ENCODE measurements at regions not wholly inside any gene's neighbourhood (a gene's known extent, or its start where the extent isn't known, plus 50 kb on each side); places are given as distances from the start of the nearest gene placed in this dataset.
"Not testable (repeated sequence)": the region's sequence is repeated elsewhere in the genome, so short reads cannot be mapped to it uniquely, and the experiment has no call there.

DNA sequence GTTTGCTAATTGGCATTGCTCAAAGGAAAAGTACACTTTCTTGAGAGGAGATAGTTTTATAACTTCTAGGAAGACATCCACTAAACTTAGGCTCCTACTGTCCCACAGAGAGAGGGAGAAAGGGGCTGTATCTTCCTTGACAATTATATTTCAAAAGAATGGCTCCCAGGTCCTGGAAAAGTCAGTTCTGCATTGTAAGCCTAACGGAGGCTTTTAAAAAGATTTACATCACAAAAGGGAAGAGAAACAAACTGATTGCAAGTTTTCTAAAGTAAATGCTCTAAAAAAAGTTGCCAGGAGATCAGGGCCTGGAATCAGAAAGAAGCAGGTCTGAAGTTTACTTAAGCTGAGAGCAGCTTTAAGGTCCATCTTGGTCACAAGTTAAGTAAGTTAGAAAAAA lies 839.5 kb downstream of the FRK start:
- DNase-seq (ENCODE audit: low spot score) = no peak

DNA sequence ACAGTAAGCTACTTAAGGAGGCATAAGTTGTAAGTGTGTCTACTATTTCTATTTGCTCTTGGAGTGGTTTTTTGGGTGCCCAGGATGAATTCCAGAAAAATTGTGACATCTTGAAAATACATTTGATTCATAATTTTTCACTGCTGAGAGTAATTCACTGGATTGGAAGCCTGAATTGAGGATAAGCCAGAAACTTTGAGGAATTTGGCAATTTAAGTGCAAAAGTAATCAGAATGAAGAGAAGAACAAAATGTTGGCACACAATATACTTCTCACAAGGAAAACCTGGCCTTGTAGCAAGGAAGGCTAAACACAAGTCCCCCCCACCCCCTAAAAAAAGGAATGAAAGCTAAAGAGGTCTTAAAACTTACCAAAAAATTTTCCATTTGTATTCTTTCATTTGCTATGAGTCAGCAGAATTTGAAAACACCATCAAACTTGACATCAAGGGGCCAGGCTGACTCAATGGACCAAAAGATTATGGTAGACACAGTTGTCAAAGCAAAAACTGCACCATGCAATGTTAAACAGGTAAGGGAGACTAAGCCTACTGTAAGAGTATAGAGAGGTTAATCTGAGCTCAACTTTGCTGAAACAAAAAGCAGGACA lies 840.0 kb downstream of the FRK start:
- no peak for DNase-seq (ENCODE audit: low spot score)

DNA sequence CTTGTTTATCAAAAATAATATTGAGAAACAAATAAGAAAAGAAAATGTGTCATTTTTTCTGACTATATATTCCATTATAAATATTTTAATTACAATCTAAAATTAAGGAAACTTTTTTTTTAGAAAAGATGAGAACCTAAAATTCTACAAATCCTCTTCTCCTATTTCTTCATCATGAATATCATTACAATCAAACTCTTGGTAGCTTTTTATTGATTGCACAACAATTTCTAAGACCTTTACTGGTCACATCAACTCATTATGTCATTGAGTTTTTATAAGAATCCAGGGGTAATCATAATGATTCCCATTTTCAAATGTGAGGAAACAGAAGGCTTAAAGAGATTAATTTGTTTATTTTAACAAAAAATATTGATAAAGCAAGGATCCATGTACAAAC lies 841.0 kb downstream of the FRK start:
- DNase-seq (ENCODE audit: low spot score) = no peak

- no peak for DNase-seq (ENCODE audit: low spot score)
Observed at GRCh38 chr6:115216835-115217234, 843.9 kb downstream of the FRK start.

DNA sequence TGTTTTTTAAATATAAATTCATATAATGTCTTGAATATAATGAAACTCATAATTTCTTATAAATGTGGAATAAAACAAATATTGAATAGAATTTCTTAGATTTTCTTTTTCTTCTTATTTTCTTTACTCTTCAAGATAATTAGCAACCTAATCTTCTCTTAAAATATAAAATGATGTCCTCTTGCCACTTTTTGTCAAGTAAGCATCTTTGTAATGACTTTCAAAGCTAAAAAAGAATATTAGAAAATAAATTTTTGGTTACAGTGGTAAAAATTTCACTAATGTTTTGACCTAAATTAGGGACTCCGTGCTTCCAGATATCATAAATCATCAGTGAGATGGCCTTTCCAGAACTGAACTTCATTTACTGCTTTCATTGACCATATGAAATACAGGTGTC lies 846.4 kb downstream of the FRK start:
- DNase-seq (ENCODE audit: low spot score) = no peak

DNA sequence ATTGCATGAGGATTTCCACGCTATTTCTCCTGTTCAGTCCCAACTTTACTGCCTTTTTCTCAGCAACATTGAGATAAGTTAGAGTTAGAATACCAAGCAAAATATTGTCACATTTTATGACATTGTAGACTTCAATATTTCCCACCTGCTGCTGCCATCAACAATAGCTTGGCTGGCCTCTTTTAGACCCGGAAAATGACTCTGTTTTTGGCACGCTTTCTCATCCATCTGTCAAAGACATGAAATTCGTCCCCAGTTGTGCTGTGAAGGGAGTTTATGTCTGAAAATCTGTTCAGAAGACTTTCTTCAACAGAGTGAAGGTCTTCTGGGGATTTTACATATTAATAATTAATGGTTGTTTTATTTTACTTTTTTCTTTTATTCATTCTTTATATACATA lies 857.3 kb downstream of the FRK start:
- DNase-seq (ENCODE audit: low spot score) = no peak

GRCh38 chr6:115194981-115195638 lies 852.3 kb upstream of the HS3ST5 start:
- no peak for DNase-seq (ENCODE audit: low spot score)

GRCh38 chr6:115191989-115192388 lies 849.2 kb upstream of the HS3ST5 start:
- no peak for DNase-seq (ENCODE audit: low spot score)

DNA sequence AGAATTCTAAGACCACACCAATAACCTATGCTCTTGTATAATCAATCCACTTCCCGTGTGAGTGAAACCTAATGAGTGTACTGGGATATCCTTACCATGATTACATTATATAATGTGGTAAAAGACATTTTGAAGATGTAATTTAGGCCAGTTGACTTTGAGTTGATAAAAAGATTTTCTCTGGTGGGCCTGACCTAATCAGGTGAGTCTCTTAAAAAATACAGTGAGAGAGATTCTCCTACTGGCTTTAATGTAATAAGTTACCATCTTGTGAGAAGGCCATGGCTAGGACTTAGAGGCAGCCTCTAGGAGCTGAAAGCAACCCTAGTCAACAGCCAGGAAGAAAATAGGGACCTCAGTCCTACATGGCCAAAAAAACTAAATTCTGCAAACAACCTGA lies 847.7 kb upstream of the HS3ST5 start:
- DNase-seq (ENCODE audit: low spot score) = no peak

DNA sequence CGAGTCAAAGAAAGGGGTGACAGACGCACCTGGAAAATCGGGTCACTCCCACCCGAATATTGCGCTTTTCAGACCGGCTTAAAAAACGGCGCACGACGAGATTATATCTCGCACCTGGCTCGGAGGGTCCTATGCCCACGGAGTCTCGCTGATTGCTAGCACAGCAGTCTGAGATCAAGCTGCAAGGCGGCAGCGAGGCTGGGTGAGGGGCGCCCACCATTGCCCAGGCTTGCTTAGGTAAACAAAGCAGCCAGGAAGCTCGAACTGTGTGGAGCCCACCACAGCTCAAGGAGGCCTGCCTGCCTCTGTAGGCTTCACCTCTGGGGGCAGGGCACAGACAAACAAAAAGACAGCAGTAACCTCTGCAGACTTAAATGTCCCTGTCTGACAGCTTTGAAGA lies 832.6 kb upstream of the HS3ST5 start:
- DNase-seq (ENCODE audit: low spot score) = not testable (repeated sequence)

- DNase-seq (ENCODE audit: low spot score) = not testable (repeated sequence)
Observed at GRCh38 chr6:115165912-115166311, 823.1 kb upstream of the HS3ST5 start.

- DNase-seq (ENCODE audit: low spot score) = no peak
Observed at GRCh38 chr6:115159733-115160132, 816.9 kb upstream of the HS3ST5 start.

- DNase-seq (ENCODE audit: low spot score) = no peak
Observed at GRCh38 chr6:115137910-115138309, 795.1 kb upstream of the HS3ST5 start.

GRCh38 chr6:115133790-115134189 lies 791.0 kb upstream of the HS3ST5 start:
- no peak for DNase-seq (ENCODE audit: low spot score)

DNA sequence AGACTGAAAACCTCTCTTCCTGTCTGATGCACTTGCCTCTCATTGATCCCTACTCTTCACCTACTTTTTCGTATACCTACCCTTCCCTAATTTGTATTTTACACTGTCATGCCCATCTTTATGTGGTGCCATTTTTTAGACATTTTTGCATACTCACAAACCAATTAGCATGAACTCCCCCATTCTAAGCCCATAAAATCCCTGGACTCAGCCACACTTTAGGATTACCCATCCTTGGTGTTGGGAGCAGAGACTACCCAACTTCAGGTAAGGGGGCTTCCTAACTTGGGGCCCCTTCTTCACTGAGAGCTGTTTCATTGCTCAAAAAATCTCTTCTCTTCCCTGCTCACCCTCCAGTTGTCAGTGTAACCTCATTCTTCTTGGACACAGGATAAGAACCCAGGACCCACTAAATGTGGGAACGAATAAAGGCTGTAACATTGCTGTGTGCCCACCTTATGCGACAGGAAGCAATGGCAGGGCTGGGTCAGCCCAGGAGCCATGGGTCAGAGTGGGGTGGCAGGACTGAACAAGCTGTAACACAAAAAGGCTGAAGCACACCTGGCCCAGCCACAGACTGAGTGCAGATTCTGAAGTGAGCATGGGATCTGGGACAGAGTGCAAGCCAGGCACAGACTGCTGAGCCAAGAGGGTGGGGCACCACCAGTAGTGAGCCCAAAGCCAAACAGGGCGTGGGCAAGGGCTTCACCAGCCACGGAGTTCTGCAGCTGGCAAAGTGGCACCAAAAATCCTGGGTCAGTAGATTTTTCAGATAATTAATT lies 789.1 kb upstream of the HS3ST5 start:
- DNase-seq (ENCODE audit: low spot score) = no peak

DNA sequence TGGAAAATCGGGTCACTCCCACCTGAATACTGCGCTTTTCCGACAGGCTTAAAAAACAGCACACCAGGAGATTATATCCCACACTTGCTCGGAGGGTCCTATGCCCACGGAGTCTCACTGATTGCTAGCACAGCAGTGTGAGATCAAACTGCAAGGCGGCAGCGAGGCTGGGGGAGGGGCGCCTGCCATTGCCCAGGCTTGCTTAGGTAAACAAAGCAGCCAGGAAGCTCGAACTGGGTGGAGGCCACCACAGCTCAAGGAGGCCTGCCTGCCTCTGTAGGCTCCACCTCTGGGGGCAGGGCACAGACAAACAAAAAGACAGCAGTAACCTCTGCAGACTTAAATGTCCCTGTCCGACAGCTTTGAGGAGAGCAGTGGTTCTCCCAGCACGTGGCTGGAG lies 778.7 kb upstream of the HS3ST5 start:
- DNase-seq (ENCODE audit: low spot score) = not testable (repeated sequence)

DNA sequence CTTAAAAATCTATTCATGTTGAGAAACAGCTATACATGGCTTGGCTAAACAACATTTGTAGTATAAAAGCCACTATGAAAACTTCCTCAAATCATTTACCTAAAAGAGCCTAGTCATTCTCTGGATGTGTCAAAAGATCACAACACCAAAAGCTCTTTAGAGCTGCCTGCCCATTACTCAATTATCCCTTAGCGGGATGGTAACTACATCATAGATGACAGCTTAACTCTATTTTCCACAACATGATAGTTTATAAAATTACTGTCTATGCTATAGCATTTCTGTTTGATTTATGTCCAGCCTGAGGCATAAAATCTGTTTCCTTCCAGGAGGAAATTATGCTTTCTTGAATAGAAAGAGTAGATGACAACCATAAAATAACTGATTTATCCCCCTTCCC lies 777.6 kb upstream of the HS3ST5 start:
- DNase-seq (ENCODE audit: low spot score) = no peak

DNA sequence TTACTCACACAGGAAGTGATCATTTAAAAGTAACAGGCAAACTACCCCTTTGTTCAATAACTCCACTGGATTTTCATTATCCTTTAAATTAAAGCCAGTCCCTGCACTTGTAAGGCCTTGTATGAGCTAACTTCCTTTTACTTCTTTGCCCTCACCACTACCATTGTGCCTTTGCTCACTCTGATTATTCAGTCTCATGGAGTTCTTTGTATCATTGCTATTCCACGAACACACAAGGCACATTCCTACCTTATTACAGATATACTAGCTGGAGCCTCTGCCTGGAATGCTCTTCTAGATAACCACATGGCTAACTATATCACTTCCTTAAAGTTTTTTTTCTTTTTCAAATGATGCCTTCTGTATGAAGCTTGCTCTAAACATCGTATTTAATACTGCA lies 748.6 kb upstream of the HS3ST5 start:
- DNase-seq (ENCODE audit: low spot score) = no peak

DNA sequence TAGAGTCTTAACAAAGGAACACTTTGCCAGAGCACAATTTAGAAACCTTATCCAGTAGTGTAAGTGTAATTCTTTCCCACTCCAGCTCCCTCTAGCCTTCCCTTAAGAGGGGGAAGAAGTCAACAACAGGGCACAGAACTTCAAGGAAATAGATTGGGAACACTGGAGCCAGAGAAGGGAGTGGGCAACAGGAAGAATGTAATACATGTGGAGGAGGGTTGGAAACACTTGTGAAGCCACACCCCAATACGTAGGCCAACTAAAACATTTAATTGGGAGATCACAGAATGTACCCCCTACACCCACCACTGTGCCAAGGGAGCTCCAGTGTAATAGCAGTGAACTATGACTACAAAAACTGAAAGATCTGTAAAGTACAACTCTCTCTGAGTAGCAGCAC lies 735.7 kb upstream of the HS3ST5 start:
- DNase-seq (ENCODE audit: low spot score) = no peak

GRCh38 chr6:115071962-115072361 lies 729.1 kb upstream of the HS3ST5 start:
- no peak for DNase-seq (ENCODE audit: low spot score)

- no peak for DNase-seq (ENCODE audit: low spot score)
Observed at GRCh38 chr6:115067690-115068447, 725.0 kb upstream of the HS3ST5 start.

GRCh38 chr6:115064680-115065079 lies 721.9 kb upstream of the HS3ST5 start:
- DNase-seq (ENCODE audit: low spot score) = no peak

- no peak for DNase-seq (ENCODE audit: low spot score)
Observed at GRCh38 chr6:115060581-115060980, 717.8 kb upstream of the HS3ST5 start.

All from AG08396 (cell line).